ENCODE measurements at regions not wholly inside any gene's neighbourhood (a gene's known extent, or its start where the extent isn't known, plus 50 kb on each side); places are given as distances from the start of the nearest gene placed in this dataset.

DNA sequence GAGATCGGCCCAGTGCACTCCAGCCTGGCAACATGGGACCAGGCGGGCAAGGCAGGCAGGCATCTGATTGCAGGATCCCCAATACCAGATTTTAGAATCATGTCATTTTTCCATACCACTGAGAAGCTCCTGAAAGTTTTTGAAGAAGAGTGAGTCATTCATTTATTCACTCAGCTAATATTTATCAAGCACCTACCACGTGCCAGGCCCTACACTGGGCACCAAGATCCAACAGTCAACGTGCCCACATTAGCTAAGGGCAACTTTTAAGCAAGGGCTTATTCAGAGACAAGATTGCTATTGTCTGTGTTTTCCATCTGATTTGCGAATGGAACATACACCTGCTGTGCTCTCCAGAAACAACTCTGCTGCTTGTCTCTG lies 126.8 kb upstream of the LGALSL start:
- DNase-seq (ENCODE audit: low spot score) = no peak
- Histone ChIP-seq H3K27me3 (ENCODE audit: insufficient read depth, poor library complexity, severe bottlenecking) (no peaks in the 10 kb centered on the region), H3K27ac (ENCODE audit: poor library complexity, severe bottlenecking) (no peak overlapping the region), H3K9me3 (ENCODE audit: severe bottlenecking) (no peaks in the 10 kb centered on the region), H3K4me3 (ENCODE audit: severe bottlenecking) (no peak overlapping the region), H3K36me3 (ENCODE audit: low read depth) (no peaks in the 10 kb centered on the region), H3K4me1 (ENCODE audit: insufficient read depth, poor library complexity, severe bottlenecking) (no peaks in the 10 kb centered on the region)
- no peak for TF ChIP-seq CTCF (IDR thresholded peaks at IDR 0.05; ENCODE audit: poor library complexity, severe bottlenecking)
- peak; percentile 51; the same call in 2 of the 3 replicates for ATAC-seq (ENCODE audit: low read depth)

GRCh38 chr2:64327510-64328414 lies 126.2 kb upstream of the LGALSL start:
- TF ChIP-seq CTCF (IDR thresholded peaks at IDR 0.05; ENCODE audit: poor library complexity, severe bottlenecking) = peak; percentile 69
- Histone ChIP-seq H3K36me3 (ENCODE audit: low read depth) (no peaks in the 10 kb centered on the region), H3K27me3 (ENCODE audit: insufficient read depth, poor library complexity, severe bottlenecking) (no peaks in the 10 kb centered on the region), H3K27ac (ENCODE audit: poor library complexity, severe bottlenecking) (no peak overlapping the region), H3K4me1 (ENCODE audit: insufficient read depth, poor library complexity, severe bottlenecking) (no peaks in the 10 kb centered on the region), H3K9me3 (ENCODE audit: severe bottlenecking) (no peaks in the 10 kb centered on the region), H3K4me3 (ENCODE audit: severe bottlenecking) (no peak overlapping the region)
- ATAC-seq (ENCODE audit: low read depth) (peak; percentile 64; the same call in 2 of the 3 replicates), DNase-seq (ENCODE audit: low spot score) (no peak)

DNA sequence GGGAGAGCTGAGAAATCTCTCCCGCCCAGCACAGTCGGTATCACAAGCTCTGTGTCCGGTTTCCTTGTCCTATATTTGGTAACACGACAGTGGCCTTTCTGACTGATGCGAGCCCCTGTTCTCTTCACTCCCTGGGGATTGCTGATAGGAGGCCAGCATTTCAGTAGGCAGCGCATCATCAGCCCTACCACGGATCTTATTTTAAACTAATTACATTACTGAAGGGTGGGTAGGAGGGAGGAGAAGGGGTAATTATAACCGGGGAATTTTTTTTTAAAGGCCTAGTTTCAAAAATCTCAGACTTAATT lies 125.6 kb upstream of the LGALSL start:
- TF ChIP-seq CTCF (IDR thresholded peaks at IDR 0.05; ENCODE audit: poor library complexity, severe bottlenecking) = no peak
- Histone ChIP-seq H3K36me3 (ENCODE audit: low read depth) (no peaks in the 10 kb centered on the region), H3K27ac (ENCODE audit: poor library complexity, severe bottlenecking) (no peak overlapping the region), H3K9me3 (ENCODE audit: severe bottlenecking) (no peaks in the 10 kb centered on the region), H3K27me3 (ENCODE audit: insufficient read depth, poor library complexity, severe bottlenecking) (no peaks in the 10 kb centered on the region), H3K4me1 (ENCODE audit: insufficient read depth, poor library complexity, severe bottlenecking) (no peaks in the 10 kb centered on the region), H3K4me3 (ENCODE audit: severe bottlenecking) (no peak overlapping the region)
- ATAC-seq (ENCODE audit: low read depth) (no peak), DNase-seq (ENCODE audit: low spot score) (no peak)

GRCh38 chr2:64328756-64329155 lies 125.2 kb upstream of the LGALSL start:
- H3K36me3 ChIP-seq (ENCODE audit: low read depth) = no peaks in the 10 kb centered on the region
- DNase-seq (ENCODE audit: low spot score) = no peak
- no peak for ATAC-seq (ENCODE audit: low read depth)

More at GRCh38 chr2:64328756-64329155, 125.2 kb upstream of the LGALSL start:
- Histone ChIP-seq H3K27me3 (ENCODE audit: insufficient read depth, poor library complexity, severe bottlenecking) (no peaks in the 10 kb centered on the region), H3K27ac (ENCODE audit: poor library complexity, severe bottlenecking) (no peak overlapping the region), H3K9me3 (ENCODE audit: severe bottlenecking) (no peaks in the 10 kb centered on the region), H3K4me1 (ENCODE audit: insufficient read depth, poor library complexity, severe bottlenecking) (no peaks in the 10 kb centered on the region), H3K4me3 (ENCODE audit: severe bottlenecking) (no peak overlapping the region)
- TF ChIP-seq CTCF (IDR thresholded peaks at IDR 0.05; ENCODE audit: poor library complexity, severe bottlenecking) = no peak
